NB4 (cell line): ENCODE measurements at regions not wholly inside any gene's neighbourhood (a gene's known extent, or its start where the extent isn't known, plus 50 kb on each side); places are given as distances from the start of the nearest gene placed in this dataset.

Experiments used
- POLR2A ChIP-seq: IDR thresholded peaks from 2 replicates; pipeline ENCODE4 v1.6.1; 2011; ENCODE audit warnings: mild to moderate bottlenecking; ENCODE audit not compliant: insufficient read length; ENCODE audit errors: extremely low read depth
- TF ChIP-seq, protein P1 (sequence below): IDR thresholded peaks from one replicate; pipeline ENCODE4 v1.5.1; 2012; ENCODE audit warnings: low read depth, low read length

DNA sequence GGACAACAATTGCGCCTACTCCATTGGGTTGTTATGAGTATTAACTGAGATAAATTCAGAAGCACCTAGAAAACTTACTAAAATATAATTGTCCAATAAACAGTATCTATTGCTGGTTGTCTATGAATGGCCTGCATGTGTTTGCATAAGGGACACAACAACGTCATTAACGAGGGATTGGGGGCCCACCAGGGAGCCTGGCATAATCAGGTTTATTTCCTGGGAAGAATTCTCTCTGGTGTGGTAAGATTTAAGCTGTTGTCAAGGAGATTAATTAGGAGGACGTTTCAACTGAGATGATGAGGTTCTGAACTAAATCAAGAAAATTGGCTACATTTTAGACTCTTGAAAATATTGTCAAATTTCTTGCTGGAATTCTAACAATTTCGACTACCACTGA, 176.1 kb upstream of the CDIN1 start:
- TF ChIP-seq, protein P1, sequence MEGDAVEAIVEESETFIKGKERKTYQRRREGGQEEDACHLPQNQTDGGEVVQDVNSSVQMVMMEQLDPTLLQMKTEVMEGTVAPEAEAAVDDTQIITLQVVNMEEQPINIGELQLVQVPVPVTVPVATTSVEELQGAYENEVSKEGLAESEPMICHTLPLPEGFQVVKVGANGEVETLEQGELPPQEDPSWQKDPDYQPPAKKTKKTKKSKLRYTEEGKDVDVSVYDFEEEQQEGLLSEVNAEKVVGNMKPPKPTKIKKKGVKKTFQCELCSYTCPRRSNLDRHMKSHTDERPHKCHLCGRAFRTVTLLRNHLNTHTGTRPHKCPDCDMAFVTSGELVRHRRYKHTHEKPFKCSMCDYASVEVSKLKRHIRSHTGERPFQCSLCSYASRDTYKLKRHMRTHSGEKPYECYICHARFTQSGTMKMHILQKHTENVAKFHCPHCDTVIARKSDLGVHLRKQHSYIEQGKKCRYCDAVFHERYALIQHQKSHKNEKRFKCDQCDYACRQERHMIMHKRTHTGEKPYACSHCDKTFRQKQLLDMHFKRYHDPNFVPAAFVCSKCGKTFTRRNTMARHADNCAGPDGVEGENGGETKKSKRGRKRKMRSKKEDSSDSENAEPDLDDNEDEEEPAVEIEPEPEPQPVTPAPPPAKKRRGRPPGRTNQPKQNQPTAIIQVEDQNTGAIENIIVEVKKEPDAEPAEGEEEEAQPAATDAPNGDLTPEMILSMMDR = no peak
- TF ChIP-seq POLR2A = no peak
